Fibroblast of lung (primary cell): ENCODE measurements at regions not wholly inside any gene's neighbourhood (a gene's known extent, or its start where the extent isn't known, plus 50 kb on each side); places are given as distances from the start of the nearest gene placed in this dataset.

Experiments used
- DNase-seq, 2 donors: peaks; one replicate each; pipeline versions ENCODE4 v3.0.0 to v3.0.0-alpha.2; 2010; ENCODE audit warnings: low read depth in 2 of 2
- H2AFZ ChIP-seq: 2 replicates; pipeline ENCODE4 v1.5.1; 2012; ENCODE audit warnings: low read length, control low read depth, inconsistent platforms
- H3K27ac ChIP-seq: 2 replicates; pipeline ENCODE4 v1.5.1; 2011; ENCODE audit warnings: low read length, control low read depth; ENCODE audit not compliant: insufficient read depth
- H3K27me3 ChIP-seq: 2 replicates; pipeline ENCODE4 v1.5.1; 2011; ENCODE audit warnings: mild to moderate bottlenecking, low read length; ENCODE audit not compliant: control insufficient read depth, insufficient read depth
- H3K36me3 ChIP-seq: 2 replicates; pipeline ENCODE4 v1.5.1; 2011; ENCODE audit warnings: low read length; ENCODE audit not compliant: control insufficient read depth, insufficient read depth
- H3K4me1 ChIP-seq: 2 replicates; pipeline ENCODE4 v1.5.1; 2011; ENCODE audit warnings: low read length; ENCODE audit not compliant: control insufficient read depth, insufficient read depth; ENCODE audit errors: extremely low read depth
- H3K4me2 ChIP-seq: 2 replicates; pipeline ENCODE4 v1.5.1; 2011; ENCODE audit warnings: low read length, control low read depth; ENCODE audit not compliant: insufficient read depth; ENCODE audit errors: extremely low read depth
- H3K4me3 ChIP-seq, 4 experiments: fragments of 200-600 bp in 1 of 4; sonication (generic) in 1 of 4; replicated peaks in 1 of 4; 2 replicates each; pipeline ENCODE4 v1.5.1; 2011 to 2016; ENCODE audit warnings: low read length in 4 of 4, low read depth in 3 of 4, mild to moderate bottlenecking in 3 of 4, control low read depth in 2 of 4, inconsistent platforms in 1 of 4, mixed read lengths in 1 of 4; ENCODE audit not compliant: insufficient read depth in 1 of 4; ENCODE audit errors: control extremely low read depth in 1 of 4
- H3K79me2 ChIP-seq: 2 replicates; pipeline ENCODE4 v1.5.1; 2012; ENCODE audit warnings: mild to moderate bottlenecking, low read length, inconsistent platforms; ENCODE audit not compliant: control insufficient read depth, insufficient read depth
- H3K9ac ChIP-seq: 2 replicates; pipeline ENCODE4 v1.5.1; 2011; ENCODE audit warnings: mild to moderate bottlenecking, low read length, control low read depth; ENCODE audit not compliant: insufficient read depth
- H3K9me3 ChIP-seq: 2 replicates; pipeline ENCODE4 v1.5.1; 2012; ENCODE audit warnings: low read depth, low read length; ENCODE audit not compliant: control insufficient read depth, insufficient read depth
- H4K20me1 ChIP-seq: 2 replicates; pipeline ENCODE4 v1.5.1; 2011; ENCODE audit warnings: low read length; ENCODE audit not compliant: control insufficient read depth, insufficient read depth; ENCODE audit errors: extremely low read depth
- EZH2 ChIP-seq: IDR thresholded peaks from 2 replicates; pipeline ENCODE4 v1.5.1; 2012; ENCODE audit warnings: low read length, control low read depth, mild to moderate bottlenecking; ENCODE audit errors: missing control alignments
- TF ChIP-seq, protein P1 (sequence below), 2 donors: IDR thresholded peaks in 1 of 2; conservative IDR thresholded peaks in 1 of 2; 1 replicate in 1 of 2; 2 replicates in 1 of 2; pipeline ENCODE4 v1.5.1; 2011 to 2012; ENCODE audit warnings: low read length in 2 of 2, control low read depth in 1 of 2, inconsistent platforms in 1 of 2, low read depth in 1 of 2, mild to moderate bottlenecking in 1 of 2

DNA sequence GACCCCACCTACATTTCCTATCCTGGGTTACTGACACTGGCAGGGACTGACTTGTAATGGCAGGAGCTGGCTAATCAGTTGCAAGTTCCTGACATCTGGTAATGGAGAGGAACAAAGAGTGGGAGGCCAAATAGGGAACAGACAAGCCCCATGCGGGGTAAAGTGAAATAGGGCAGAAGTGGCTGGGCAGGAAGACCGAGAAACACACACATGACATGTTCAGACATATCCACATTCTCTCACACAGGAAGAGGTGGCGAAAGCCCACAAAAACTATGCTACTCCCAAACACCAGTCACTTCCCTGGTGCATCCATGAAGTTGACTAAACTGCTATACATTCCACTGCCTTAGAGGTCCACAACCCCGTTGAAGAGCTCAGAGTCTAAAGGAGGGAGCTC, 394.1 kb upstream of the TBL1XR1 start:
- Histone ChIP-seq H3K9ac (no peak overlapping the region), H3K36me3 (no peaks in the 10 kb centered on the region), H4K20me1 (no peaks in the 10 kb centered on the region), H3K9me3 (no peaks in the 10 kb centered on the region), H3K4me3 (no peak overlapping the region), H3K4me1 (peaks cover under 1% of the 10 kb centered on the region), H3K4me2 (no peak overlapping the region), H3K79me2 (no peaks in the 10 kb centered on the region), H2AFZ (no peak overlapping the region), H3K27ac (no peak overlapping the region), H3K27me3 (no peaks in the 10 kb centered on the region)
- TF ChIP-seq EZH2, result no peak
- TF ChIP-seq, protein P1, sequence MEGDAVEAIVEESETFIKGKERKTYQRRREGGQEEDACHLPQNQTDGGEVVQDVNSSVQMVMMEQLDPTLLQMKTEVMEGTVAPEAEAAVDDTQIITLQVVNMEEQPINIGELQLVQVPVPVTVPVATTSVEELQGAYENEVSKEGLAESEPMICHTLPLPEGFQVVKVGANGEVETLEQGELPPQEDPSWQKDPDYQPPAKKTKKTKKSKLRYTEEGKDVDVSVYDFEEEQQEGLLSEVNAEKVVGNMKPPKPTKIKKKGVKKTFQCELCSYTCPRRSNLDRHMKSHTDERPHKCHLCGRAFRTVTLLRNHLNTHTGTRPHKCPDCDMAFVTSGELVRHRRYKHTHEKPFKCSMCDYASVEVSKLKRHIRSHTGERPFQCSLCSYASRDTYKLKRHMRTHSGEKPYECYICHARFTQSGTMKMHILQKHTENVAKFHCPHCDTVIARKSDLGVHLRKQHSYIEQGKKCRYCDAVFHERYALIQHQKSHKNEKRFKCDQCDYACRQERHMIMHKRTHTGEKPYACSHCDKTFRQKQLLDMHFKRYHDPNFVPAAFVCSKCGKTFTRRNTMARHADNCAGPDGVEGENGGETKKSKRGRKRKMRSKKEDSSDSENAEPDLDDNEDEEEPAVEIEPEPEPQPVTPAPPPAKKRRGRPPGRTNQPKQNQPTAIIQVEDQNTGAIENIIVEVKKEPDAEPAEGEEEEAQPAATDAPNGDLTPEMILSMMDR (conservative IDR thresholded peaks at IDR 0.05 in 1 of 2, IDR thresholded peaks at IDR 0.05 in 1 of 2; ENCODE audit: low read depth in 1 of 2, low read length in 2 of 2), result no peak
- no peak for DNase-seq

DNA sequence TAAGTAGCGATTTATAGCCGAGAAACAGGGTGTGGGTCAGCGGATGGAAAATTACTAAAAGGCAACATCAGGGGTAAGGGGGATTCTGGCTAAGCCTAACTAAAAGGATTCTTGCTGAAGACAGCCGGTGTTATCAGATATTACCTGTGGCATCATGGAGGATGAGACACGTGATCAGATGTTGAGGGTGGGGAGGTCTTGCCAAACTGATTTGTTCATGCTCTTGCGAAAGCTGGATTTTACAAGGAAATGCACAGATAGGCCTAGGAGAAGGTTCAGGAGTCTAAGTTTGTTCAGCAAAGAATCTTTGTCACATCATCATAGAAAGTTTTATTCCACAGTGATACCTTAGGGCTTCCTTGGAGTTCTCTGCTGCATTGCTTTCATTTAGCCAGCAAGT, 396.8 kb upstream of the TBL1XR1 start:
- Histone ChIP-seq H3K9me3 (no peaks in the 10 kb centered on the region), H3K27me3 (no peaks in the 10 kb centered on the region), H2AFZ (no peak overlapping the region), H3K4me3 (no peak overlapping the region), H3K4me2 (no peak overlapping the region), H3K27ac (no peak overlapping the region), H3K79me2 (no peaks in the 10 kb centered on the region), H4K20me1 (no peaks in the 10 kb centered on the region), H3K9ac (no peak overlapping the region), H3K36me3 (no peaks in the 10 kb centered on the region), H3K4me1 (peaks cover 17% of the 10 kb centered on the region)
- DNase-seq, result no peak
- TF ChIP-seq EZH2, result no peak
- TF ChIP-seq, protein P1 (conservative IDR thresholded peaks at IDR 0.05 in 1 of 2, IDR thresholded peaks at IDR 0.05 in 1 of 2; ENCODE audit: low read depth in 1 of 2, low read length in 2 of 2), result no peak

DNA sequence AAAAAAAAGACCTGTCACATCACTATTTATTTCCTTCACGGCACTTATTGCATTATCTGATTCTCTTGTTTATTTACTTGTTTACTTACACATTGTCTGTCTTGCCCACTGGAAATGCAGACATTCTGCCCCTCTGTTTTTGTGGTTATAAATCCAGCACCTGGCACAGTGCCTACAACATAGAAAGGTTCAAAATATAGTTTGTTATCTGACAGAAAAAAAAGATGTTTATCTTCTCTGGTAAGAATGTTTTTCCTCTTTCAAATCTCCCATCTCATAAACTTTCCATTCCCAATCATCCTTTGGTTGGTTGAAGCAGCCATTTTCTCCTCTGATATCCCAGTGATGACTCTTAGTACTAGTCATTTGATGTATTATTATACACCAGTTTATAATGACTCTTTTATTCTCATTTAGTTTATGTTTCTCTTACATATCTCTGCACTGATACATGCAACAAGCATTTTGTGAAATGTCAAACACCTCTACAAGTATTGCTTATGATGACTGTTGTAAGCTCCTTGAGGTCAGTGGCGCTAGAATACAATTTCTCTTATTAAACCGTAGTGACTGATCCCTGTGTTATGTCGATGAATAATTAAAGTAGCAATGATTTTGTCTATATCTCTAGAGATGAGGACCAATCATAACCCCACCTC, 398.4 kb upstream of the TBL1XR1 start:
- no peaks in the 10 kb centered on the region for H3K36me3 ChIP-seq
- H3K4me3 ChIP-seq, result no peak overlapping the region
- H3K4me1 ChIP-seq, result peaks cover 17% of the 10 kb centered on the region
- H3K79me2 ChIP-seq, result no peaks in the 10 kb centered on the region
- DNase-seq, result peak; percentile 59 to 92
- TF ChIP-seq, protein P1 (conservative IDR thresholded peaks at IDR 0.05 in 1 of 2, IDR thresholded peaks at IDR 0.05 in 1 of 2; ENCODE audit: low read depth in 1 of 2, low read length in 2 of 2), result no peak
- TF ChIP-seq EZH2, result no peak
- no peaks in the 10 kb centered on the region for H4K20me1 ChIP-seq
- no peak overlapping the region for H2AFZ ChIP-seq
- H3K27ac ChIP-seq, result peak overlapping the region; percentile 47
- no peaks in the 10 kb centered on the region for H3K9me3 ChIP-seq
- no peak overlapping the region for H3K9ac ChIP-seq
- H3K4me2 ChIP-seq, result no peak overlapping the region
- H3K27me3 ChIP-seq, result no peaks in the 10 kb centered on the region
